Ovary (tissue), 7 donors: ENCODE measurements at regions not wholly inside any gene's neighbourhood (a gene's known extent, or its start where the extent isn't known, plus 50 kb on each side); places are given as distances from the start of the nearest gene placed in this dataset.

ENCODE experiments used
- DNase-seq, 5 donors: peaks; one replicate each; pipeline ENCODE4 v3.0.0-alpha.2; 2019 to 2020
- H3K27ac ChIP-seq, 2 donors: fragments of 200-600 bp; one replicate each; pipeline versions ENCODE4 v1.5.1 to v1.8.0; 2019 to 2022
- H3K27me3 ChIP-seq: fragments of 200-600 bp; one replicate; pipeline ENCODE4 v1.8.0; 2022
- H3K36me3 ChIP-seq: fragments of 200-600 bp; sonication (generic); one replicate; pipeline ENCODE4 v1.5.1; 2019
- H3K4me1 ChIP-seq: one replicate; pipeline ENCODE4 v1.8.1; 2013; ENCODE audit warnings: mild to moderate bottlenecking, moderate library complexity; ENCODE audit not compliant: insufficient read depth
- H3K4me3 ChIP-seq: fragments of 200-600 bp; sonication (generic); one replicate; pipeline ENCODE4 v1.5.1; 2017
- H3K9me3 ChIP-seq, 2 donors: fragments of 200-600 bp in 1 of 2; sonication (generic) in 1 of 2; one replicate each; pipeline versions ENCODE4 v1.5.1 to v1.8.1; 2013 to 2019; ENCODE audit warnings: mild to moderate bottlenecking in 1 of 2, moderate library complexity in 1 of 2
- EP300 ChIP-seq: sonication (generic); formaldehyde crosslinking; IDR thresholded peaks from one replicate; pipeline ENCODE4 v1.6.1; 2017; ENCODE audit warnings: antibody characterized with exemption
- POLR2A ChIP-seq: fragments of 450-650 bp; IDR thresholded peaks from one replicate; pipeline ENCODE4 v1.6.1; 2017; ENCODE audit warnings: antibody characterized with exemption, mild to moderate bottlenecking, moderate library complexity
- WGBS, 3 donors: extraction: QIAGEN DNeasy Blood & Tissue Kit in 1 of 3; methylation state at CpG; one replicate each; pipeline versions ENCODE4 v1.1.5 to v1.1.7; 2013 to 2017; 5-methylcytosine and 5-hydroxymethylcytosine counted together
- intact Hi-C, 4 donors: fragments of 100-400 bp; cut with DNase I; formaldehyde crosslinking; loops; one replicate each; pipeline versions ENCODE4 v1.11.0 to v1.15.1; 2022 to 2023
- TF ChIP-seq, protein P1 (sequence below), 3 donors: fragments of 450-650 bp in 2 of 3; fragments of 200-600 bp in 1 of 3; IDR thresholded peaks; one replicate each; pipeline versions ENCODE4 v1.5.1 to v1.8.0; 2016 to 2022; ENCODE audit warnings: antibody characterized with exemption in 3 of 3, mild to moderate bottlenecking in 1 of 3
- donor health status: DM: no; HTN: no; CAD: no; lungs with moderate emphysema.
- donor health status: DM: no; HTN: no; CAD: no.
- donor health status: Bipolar disorder and iron deficiency.
- donor health status: DM: no; HTN: no; CAD: no.
- donor health status: DM: yes; HTN: yes; CAD: no.

DNA sequence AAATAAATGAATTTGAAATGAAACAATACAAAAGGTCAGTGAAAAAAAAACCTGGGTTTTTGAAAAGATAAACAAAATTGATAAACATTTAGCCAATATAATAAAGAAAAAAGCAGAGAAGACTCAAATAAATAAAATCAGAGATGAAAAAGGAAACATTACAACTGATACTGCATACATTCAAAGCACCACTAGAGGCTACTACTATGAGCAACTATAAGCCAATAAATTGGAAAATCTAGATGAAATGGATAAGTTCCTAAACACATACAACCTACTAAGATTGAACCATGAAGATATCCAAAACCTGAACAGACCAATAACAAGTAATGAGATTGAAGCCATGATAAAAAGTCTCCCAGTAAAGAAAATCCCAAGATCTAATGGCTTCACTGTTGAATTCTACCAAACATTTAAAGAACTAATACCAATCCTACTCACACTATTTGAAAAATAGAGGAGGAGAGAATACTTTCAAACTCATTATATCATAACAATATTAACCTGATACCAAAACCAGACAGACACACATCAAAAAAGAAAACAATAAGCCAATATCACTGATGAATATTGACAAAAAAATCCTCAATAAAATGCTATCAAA lies 80.8 kb upstream of the CERS6 start:
- DNase-seq: no peak
- Histone ChIP-seq H3K27ac (no peak overlapping the region), H3K27me3 (no peaks in the 10 kb centered on the region), H3K4me3 (no peak overlapping the region), H3K4me1 (no peaks in the 10 kb centered on the region), H3K36me3 (no peaks in the 10 kb centered on the region), H3K9me3 (no peaks in the 10 kb centered on the region)
- TF ChIP-seq POLR2A (no peak), EP300 (no peak)
- TF ChIP-seq, protein P1, sequence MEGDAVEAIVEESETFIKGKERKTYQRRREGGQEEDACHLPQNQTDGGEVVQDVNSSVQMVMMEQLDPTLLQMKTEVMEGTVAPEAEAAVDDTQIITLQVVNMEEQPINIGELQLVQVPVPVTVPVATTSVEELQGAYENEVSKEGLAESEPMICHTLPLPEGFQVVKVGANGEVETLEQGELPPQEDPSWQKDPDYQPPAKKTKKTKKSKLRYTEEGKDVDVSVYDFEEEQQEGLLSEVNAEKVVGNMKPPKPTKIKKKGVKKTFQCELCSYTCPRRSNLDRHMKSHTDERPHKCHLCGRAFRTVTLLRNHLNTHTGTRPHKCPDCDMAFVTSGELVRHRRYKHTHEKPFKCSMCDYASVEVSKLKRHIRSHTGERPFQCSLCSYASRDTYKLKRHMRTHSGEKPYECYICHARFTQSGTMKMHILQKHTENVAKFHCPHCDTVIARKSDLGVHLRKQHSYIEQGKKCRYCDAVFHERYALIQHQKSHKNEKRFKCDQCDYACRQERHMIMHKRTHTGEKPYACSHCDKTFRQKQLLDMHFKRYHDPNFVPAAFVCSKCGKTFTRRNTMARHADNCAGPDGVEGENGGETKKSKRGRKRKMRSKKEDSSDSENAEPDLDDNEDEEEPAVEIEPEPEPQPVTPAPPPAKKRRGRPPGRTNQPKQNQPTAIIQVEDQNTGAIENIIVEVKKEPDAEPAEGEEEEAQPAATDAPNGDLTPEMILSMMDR (IDR thresholded peaks at IDR 0.05): no peak
- intact Hi-C loops: no loop called here

DNA sequence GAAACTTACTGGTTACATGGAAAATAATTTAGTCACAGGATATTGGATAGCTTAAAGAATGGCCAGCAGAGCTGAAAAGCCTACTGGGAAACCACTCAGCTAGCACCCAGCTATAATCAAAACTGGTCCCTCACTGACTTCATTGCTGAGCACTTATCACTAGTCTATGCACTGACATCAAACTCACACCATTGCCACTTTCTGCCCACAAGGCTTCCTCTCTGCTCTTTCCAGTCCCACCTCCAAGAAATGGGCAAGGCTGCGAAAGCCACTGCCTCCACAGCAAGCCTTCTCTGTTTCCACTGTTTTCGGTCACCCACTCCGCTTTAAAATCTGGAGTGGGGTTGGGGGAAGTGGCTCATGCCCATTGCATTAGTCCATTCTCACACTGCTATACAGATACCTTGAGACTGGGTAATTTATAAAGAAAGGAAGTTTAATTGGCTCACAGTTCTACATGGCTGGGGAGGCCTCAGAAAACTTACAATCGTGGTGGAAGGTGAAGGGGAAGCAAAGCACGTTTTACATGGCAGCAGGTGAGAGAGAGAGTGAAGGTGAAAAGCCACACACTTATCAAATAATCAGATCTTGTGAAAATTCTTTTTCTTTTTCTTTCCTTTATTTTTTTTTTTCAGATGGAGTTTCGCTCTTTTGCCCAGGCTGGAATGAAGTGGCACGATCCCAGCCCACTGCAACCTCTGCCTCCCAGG lies 77.0 kb upstream of the CERS6 start:
- Histone ChIP-seq H3K4me3 (no peak overlapping the region), H3K4me1 (no peaks in the 10 kb centered on the region), H3K27me3 (no peaks in the 10 kb centered on the region), H3K27ac (no peak overlapping the region), H3K36me3 (no peaks in the 10 kb centered on the region), H3K9me3 (no peaks in the 10 kb centered on the region)
- intact Hi-C loops: no loop called here
- 90 to 94% (median 93%) methylated on average over 7 of the region's 7 CpGs for WGBS, 3 donors
- DNase-seq: no peak
- TF ChIP-seq, protein P1 (IDR thresholded peaks at IDR 0.05): no peak
- TF ChIP-seq POLR2A (no peak), EP300 (no peak)

DNA sequence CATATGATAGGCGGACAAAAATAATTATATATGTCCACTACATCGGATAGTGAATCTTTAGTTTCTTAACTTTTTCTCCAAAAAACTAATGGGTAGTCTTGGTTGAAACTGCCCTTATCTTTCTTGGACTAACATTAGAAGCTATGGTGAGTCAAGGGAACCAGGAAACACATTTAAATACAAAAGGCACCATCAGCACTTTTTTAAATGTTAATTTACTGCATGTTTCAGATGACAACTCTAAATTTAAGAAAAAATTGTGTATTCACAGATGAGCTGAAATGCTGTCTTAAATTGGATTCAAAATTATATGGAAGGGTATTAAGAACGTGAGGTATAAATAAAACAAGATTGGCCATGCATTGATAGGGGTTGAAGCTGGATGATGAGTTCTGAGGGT lies 75.6 kb upstream of the CERS6 start:
- TF ChIP-seq EP300 (no peak), POLR2A (no peak)
- TF ChIP-seq, protein P1 (IDR thresholded peaks at IDR 0.05): no peak
- H3K27ac ChIP-seq: no peak overlapping the region

DNA sequence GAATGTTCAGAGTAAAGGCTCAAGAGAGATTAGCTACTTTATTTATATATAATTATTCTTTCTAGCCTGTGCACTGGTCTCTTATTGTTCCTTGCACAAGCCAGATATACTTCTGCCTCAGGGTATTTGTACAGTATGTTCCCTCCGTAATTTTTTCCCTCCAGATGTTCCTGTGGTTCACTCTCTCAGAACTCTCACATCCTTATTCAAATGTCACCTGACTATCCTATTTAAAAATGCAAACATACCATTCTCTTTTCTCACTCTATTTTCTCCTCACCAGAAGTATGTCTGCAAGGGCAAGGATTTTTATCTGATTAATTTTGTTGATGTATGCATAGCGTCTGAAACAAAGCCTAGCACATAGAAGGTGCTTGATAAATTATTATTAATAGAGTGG lies 64.0 kb upstream of the CERS6 start:
- no peak for TF ChIP-seq EP300
- TF ChIP-seq, protein P1 (IDR thresholded peaks at IDR 0.05): no peak
- no peak for TF ChIP-seq POLR2A
- no peak for DNase-seq
- 48 to 51% (median 51%) methylated on average over 2 of the region's 2 CpGs for WGBS, 3 donors
- Histone ChIP-seq H3K4me1 (no peaks in the 10 kb centered on the region), H3K27me3 (no peaks in the 10 kb centered on the region), H3K27ac (no peak overlapping the region), H3K9me3 (no peaks in the 10 kb centered on the region), H3K4me3 (no peak overlapping the region), H3K36me3 (no peaks in the 10 kb centered on the region)
- intact Hi-C loops: no loop called here

More for the DNA sequence above, 75.6 kb upstream of the CERS6 start:
- H3K9me3 ChIP-seq: no peaks in the 10 kb centered on the region
- H3K36me3 ChIP-seq: no peaks in the 10 kb centered on the region
- no peaks in the 10 kb centered on the region for H3K27me3 ChIP-seq
- no peak overlapping the region for H3K4me3 ChIP-seq
- 93 to 94% (median 94%) methylated on average over 3 of the region's 3 CpGs for WGBS, 3 donors
- no peaks in the 10 kb centered on the region for H3K4me1 ChIP-seq
- intact Hi-C loops: no loop called here
- no peak for DNase-seq
